Mesenchymal stem cell (in vitro differentiated cells and primary cell): ENCODE measurements at regions not wholly inside any gene's neighbourhood (a gene's known extent, or its start where the extent isn't known, plus 50 kb on each side); places are given as distances from the start of the nearest gene placed in this dataset.

ENCODE experiments used
- DNase-seq: peaks from one replicate; pipeline ENCODE4 v3.0.0-alpha.2; 2013
- H2AFZ ChIP-seq: one replicate; pipeline ENCODE4 v1.6.1; 2013; ENCODE audit warnings: low read depth, mild to moderate bottlenecking, control low read depth, inconsistent platforms, low read length, moderate library complexity
- H2AK5ac ChIP-seq: 2 replicates; pipeline ENCODE4 v1.6.1; 2013; ENCODE audit warnings: low read length, moderate library complexity, mild to moderate bottlenecking, inconsistent platforms; ENCODE audit not compliant: severe bottlenecking
- H2BK120ac ChIP-seq: one replicate; pipeline ENCODE4 v1.6.1; 2013; ENCODE audit warnings: low read depth, mild to moderate bottlenecking, inconsistent platforms, low read length, moderate library complexity
- H2BK12ac ChIP-seq, 2 experiments: one replicate each; pipeline ENCODE4 v1.6.1; 2013; ENCODE audit warnings: inconsistent platforms in 2 of 2, low read length in 2 of 2, mild to moderate bottlenecking in 2 of 2, moderate library complexity in 2 of 2, control low read depth in 1 of 2
- H2BK15ac ChIP-seq: one replicate; pipeline ENCODE4 v1.6.1; 2013; ENCODE audit warnings: mild to moderate bottlenecking, low read depth, inconsistent platforms; ENCODE audit not compliant: poor library complexity, severe bottlenecking
- H2BK5ac ChIP-seq: 2 replicates; pipeline ENCODE4 v1.6.1; 2013; ENCODE audit warnings: low read depth, mild to moderate bottlenecking, low read length, control low read depth, inconsistent platforms; ENCODE audit not compliant: poor library complexity, severe bottlenecking
- H3K14ac ChIP-seq, 2 experiments: one replicate each; pipeline ENCODE4 v1.6.1; 2013; ENCODE audit warnings: inconsistent platforms in 2 of 2, low read length in 2 of 2, control low read depth in 1 of 2, mild to moderate bottlenecking in 1 of 2, moderate library complexity in 1 of 2
- H3K18ac ChIP-seq, 2 experiments: one replicate each; pipeline ENCODE4 v1.6.1; 2013; ENCODE audit warnings: inconsistent platforms in 2 of 2, low read length in 2 of 2, control low read depth in 1 of 2, low read depth in 1 of 2, mild to moderate bottlenecking in 1 of 2
- H3K23ac ChIP-seq, 2 experiments: one replicate each; pipeline ENCODE4 v1.6.1; 2013; ENCODE audit warnings: inconsistent platforms in 2 of 2, low read length in 2 of 2, mild to moderate bottlenecking in 2 of 2, moderate library complexity in 2 of 2, control low read depth in 1 of 2
- H3K27ac ChIP-seq: 2 replicates; pipeline ENCODE4 v1.5.1; 2013; ENCODE audit warnings: mild to moderate bottlenecking, moderate library complexity, low read length, control low read depth, inconsistent platforms; ENCODE audit not compliant: poor library complexity, severe bottlenecking
- H3K27me3 ChIP-seq, 2 experiments: 2 replicates each; pipeline versions ENCODE4 v1.6.1 to v1.7.0; 2013; ENCODE audit warnings: low read length in 2 of 2, mild to moderate bottlenecking in 2 of 2, moderate library complexity in 2 of 2, control low read depth in 1 of 2, inconsistent platforms in 1 of 2; ENCODE audit not compliant: control insufficient read depth in 1 of 2, insufficient read depth in 1 of 2
- H3K36me3 ChIP-seq, 2 experiments: 2 replicates each; pipeline versions ENCODE4 v1.6.1 to v1.7.0; 2013; ENCODE audit warnings: low read length in 2 of 2, control low read depth in 1 of 2, inconsistent platforms in 1 of 2, low read depth in 1 of 2, mild to moderate bottlenecking in 1 of 2; ENCODE audit not compliant: insufficient read depth in 2 of 2, control insufficient read depth in 1 of 2
- H3K4ac ChIP-seq, 2 experiments: one replicate each; pipeline ENCODE4 v1.6.1; 2013; ENCODE audit warnings: inconsistent platforms in 2 of 2, low read length in 2 of 2, mild to moderate bottlenecking in 2 of 2, moderate library complexity in 2 of 2, control low read depth in 1 of 2, low read depth in 1 of 2
- H3K4me1 ChIP-seq: 2 replicates; pipeline ENCODE4 v1.6.1; 2013; ENCODE audit warnings: low read depth, low read length, control low read depth; ENCODE audit not compliant: control insufficient read depth, insufficient read depth
- H3K4me2 ChIP-seq: 2 replicates; pipeline ENCODE4 v1.6.1; 2013; ENCODE audit warnings: low read length, mild to moderate bottlenecking, inconsistent platforms; ENCODE audit not compliant: poor library complexity, severe bottlenecking
- H3K4me3 ChIP-seq, 2 experiments: 2 replicates each; pipeline versions ENCODE4 v1.5.1 to v1.7.0; 2013; ENCODE audit warnings: low read length in 2 of 2, mild to moderate bottlenecking in 2 of 2, control low read depth in 1 of 2, low read depth in 1 of 2; ENCODE audit not compliant: insufficient read depth in 1 of 2
- H3K79me1 ChIP-seq: replicated peaks from 2 replicates; pipeline ENCODE4 v1.6.1; 2013; ENCODE audit warnings: mild to moderate bottlenecking, control low read depth, low read length, inconsistent platforms; ENCODE audit not compliant: poor library complexity, severe bottlenecking
- H3K9ac ChIP-seq: 2 replicates; pipeline ENCODE4 v1.7.0; 2013; ENCODE audit warnings: mild to moderate bottlenecking, low read length, moderate library complexity
- H3K9me3 ChIP-seq: 2 replicates; pipeline ENCODE4 v1.7.0; 2013; ENCODE audit warnings: mild to moderate bottlenecking, low read length; ENCODE audit not compliant: control insufficient read depth
- H4K8ac ChIP-seq: one replicate; pipeline ENCODE4 v1.6.1; 2013; ENCODE audit warnings: inconsistent platforms, mild to moderate bottlenecking, low read length, moderate library complexity
- H4K91ac ChIP-seq: one replicate; pipeline ENCODE4 v1.6.1; 2013; ENCODE audit warnings: mild to moderate bottlenecking, low read length, inconsistent platforms
- WGBS: methylation state at CpG from one replicate; pipeline ENCODE4 v1.1.7; 2013; ENCODE audit warnings: mixed read lengths; 5-methylcytosine and 5-hydroxymethylcytosine counted together

DNA sequence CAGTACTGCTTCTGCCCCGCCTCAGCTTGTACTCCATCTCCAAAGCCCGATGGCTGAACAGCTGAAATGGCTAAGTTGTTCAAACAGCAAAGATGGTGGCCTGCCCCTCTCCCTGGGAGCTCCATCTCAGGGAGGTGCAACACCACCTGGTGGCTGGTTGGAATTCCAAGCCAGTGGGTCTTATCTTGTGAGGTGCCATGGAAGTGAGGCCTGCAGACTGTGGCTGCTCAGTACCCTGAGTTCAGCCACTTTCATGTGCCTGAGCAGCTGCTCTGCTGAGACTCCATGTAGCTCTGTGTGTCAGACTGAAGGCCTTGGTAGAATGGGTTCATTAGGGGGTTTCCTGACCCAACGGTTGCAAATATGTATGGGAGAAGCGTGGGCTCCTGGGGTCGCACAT, 67.3 kb upstream of the SPRY2 start:
- no peak overlapping the region for H2BK5ac ChIP-seq

DNA sequence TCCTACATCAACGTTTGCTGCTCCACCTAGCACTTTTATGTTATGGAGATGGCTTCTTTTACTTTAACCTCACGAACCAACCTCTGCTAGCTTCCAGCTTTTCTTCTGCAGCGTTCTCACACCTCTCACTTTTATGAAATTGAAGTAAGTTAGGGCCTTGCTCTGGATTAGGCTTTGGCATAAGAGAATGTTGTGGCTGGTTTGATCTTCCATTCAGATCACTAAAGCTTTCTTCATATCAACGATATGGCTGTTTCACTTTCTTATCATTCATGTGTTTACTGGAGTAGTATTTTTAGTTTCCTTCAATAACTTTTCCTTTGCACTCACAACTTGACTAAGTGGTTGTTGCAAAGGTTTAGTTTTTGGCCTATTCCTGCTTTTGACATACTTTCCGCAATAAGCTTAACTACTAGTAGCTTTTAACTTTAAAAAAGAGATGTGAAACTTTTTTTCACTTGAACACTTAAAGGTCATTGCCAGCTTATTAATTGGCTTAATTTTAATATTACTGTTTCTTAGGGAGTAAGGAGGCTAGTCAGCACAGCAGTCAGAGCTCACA, 60.0 kb upstream of the SPRY2 start:
- H2BK5ac ChIP-seq, result no peak overlapping the region
- no peak overlapping the region for H2BK12ac ChIP-seq
- DNase-seq, result no peak
- H2BK15ac ChIP-seq, result no peak overlapping the region
- no peak overlapping the region for H2BK120ac ChIP-seq
- H4K8ac ChIP-seq, result no peak overlapping the region
- peaks cover 21% of the 10 kb centered on the region for H3K9me3 ChIP-seq
- no peaks in the 10 kb centered on the region for H3K79me1 ChIP-seq
- H3K36me3 ChIP-seq, result no peaks in the 10 kb centered on the region
- no peak overlapping the region for H2AK5ac ChIP-seq
- no peak overlapping the region for H3K14ac ChIP-seq
- H3K23ac ChIP-seq, result no peak overlapping the region
- H3K27me3 ChIP-seq, result no peaks in the 10 kb centered on the region
- WGBS, result 87% methylated on average over 1 of the region's 5 CpGs
- H3K18ac ChIP-seq, result no peak overlapping the region
- no peaks in the 10 kb centered on the region for H3K4me1 ChIP-seq
- H3K4me2 ChIP-seq, result no peak overlapping the region
- no peak overlapping the region for H4K91ac ChIP-seq
- H3K27ac ChIP-seq, result no peak overlapping the region
- H3K9ac ChIP-seq, result no peak overlapping the region
- H2AFZ ChIP-seq, result no peak overlapping the region
- H3K4ac ChIP-seq, result no peak overlapping the region
- H3K4me3 ChIP-seq, result no peak overlapping the region

More for the DNA sequence above, 67.3 kb upstream of the SPRY2 start:
- Histone ChIP-seq H3K9ac (no peak overlapping the region), H3K27ac (no peak overlapping the region), H3K79me1 (no peaks in the 10 kb centered on the region), H3K4ac (no peak overlapping the region), H4K8ac (no peak overlapping the region), H3K4me1 (no peaks in the 10 kb centered on the region), H2BK12ac (no peak overlapping the region), H3K23ac (no peak overlapping the region), H2BK15ac (no peak overlapping the region), H2BK120ac (no peak overlapping the region), H4K91ac (no peak overlapping the region), H3K14ac (peak overlapping the region in 1 of 2 experiments; percentile 88), H3K27me3 (no peaks in the 10 kb centered on the region), H3K18ac (no peak overlapping the region), H3K36me3 (no peaks in the 10 kb centered on the region), H3K9me3 (peaks cover 27% of the 10 kb centered on the region), H3K4me3 (no peak overlapping the region), H2AFZ (no peak overlapping the region), H3K4me2 (no peak overlapping the region), H2AK5ac (no peak overlapping the region)
- no peak for DNase-seq
- WGBS, result 97% methylated on average over 5 of the region's 5 CpGs

DNA sequence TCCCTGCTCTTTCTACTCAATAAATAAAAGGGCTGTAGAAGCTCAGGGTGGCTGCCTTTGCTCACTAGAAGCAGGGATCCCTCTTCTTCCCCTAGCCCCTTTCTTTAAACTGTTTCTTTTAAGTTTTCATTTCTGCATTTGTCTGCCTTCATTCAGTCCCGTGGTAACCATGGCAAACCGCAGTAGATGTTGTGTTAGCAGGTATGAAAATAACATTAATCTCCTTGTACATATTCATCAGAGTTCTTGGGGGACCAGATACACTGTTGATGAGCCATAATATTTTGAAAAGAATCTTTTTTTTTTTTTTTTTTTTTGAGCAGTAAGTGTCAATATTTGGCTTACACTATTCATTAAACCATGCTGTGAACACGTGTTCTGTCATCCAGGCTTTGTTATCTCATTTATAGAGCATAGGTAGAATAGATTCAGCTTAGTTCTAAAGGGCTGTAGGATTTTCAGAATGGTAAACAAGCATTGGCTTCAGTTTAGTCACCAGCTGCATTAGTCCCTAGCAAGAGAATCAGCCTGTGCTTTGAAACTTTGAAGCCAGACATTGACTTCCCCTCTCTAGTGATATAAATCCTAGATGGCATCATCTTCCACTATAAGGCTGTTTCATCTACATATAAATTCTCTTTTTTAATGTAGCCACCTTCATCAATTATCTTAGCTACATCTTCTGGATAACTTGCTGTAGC, 59.4 kb upstream of the SPRY2 start:
- H3K36me3 ChIP-seq, result no peaks in the 10 kb centered on the region
- H3K18ac ChIP-seq, result no peak overlapping the region
- no peak overlapping the region for H3K4me2 ChIP-seq
- no peak overlapping the region for H2AFZ ChIP-seq
- no peak overlapping the region for H3K4me3 ChIP-seq
- no peak overlapping the region for H3K27ac ChIP-seq
- H2BK12ac ChIP-seq, result no peak overlapping the region
- no peak for DNase-seq
- H2BK120ac ChIP-seq, result no peak overlapping the region
- peaks cover 18% of the 10 kb centered on the region for H3K9me3 ChIP-seq
- no peaks in the 10 kb centered on the region for H3K27me3 ChIP-seq
- H2BK5ac ChIP-seq, result no peak overlapping the region
- H3K14ac ChIP-seq, result no peak overlapping the region
- no peak overlapping the region for H2BK15ac ChIP-seq
- WGBS, result no CpG with 5 or more reads among the region's 3 CpGs
- H3K23ac ChIP-seq, result no peak overlapping the region
- no peak overlapping the region for H4K8ac ChIP-seq
- no peaks in the 10 kb centered on the region for H3K79me1 ChIP-seq
- no peak overlapping the region for H4K91ac ChIP-seq
- H3K4me1 ChIP-seq, result no peaks in the 10 kb centered on the region
- no peak overlapping the region for H3K4ac ChIP-seq
- no peak overlapping the region for H2AK5ac ChIP-seq
- H3K9ac ChIP-seq, result no peak overlapping the region

DNA sequence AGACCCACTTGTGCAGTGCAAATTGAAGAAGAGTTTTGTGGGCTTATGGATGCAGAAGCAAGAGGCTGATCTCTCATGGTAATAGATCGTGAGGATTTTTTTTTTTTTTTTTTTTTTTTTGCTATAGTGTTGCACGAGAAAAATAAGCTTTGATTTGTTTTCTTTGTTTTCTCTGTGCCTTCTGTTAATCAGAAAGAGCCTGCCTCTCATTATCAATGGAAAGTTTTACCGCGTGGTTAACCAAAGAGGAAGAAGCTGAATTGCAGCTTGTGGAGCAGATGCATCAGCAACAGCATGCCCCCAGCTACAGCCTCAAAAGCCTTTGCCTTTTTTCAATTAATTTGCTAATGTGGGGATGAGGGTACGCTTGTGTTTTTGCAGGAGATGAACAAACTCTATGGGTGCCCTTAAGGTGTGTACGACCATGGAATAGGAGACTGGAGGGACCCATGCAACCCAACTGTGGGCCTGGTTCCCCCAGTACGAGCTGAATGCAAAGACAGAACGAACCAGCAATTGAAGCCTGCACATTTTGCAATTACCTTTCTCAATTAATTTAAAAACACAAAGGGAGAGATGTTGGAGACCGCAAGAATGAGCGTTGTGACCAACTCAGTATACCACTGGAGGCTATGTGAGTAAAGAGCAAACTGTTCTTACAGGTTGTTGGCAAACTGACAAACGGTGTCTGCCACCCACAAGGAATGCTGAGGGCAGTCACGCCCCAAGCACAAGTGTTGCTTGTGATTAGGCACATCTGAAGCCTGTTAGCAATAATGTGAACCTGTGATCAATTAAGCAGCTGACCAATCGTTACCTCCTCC, 58.6 kb upstream of the SPRY2 start:
- no peak overlapping the region for H2AFZ ChIP-seq
- no peak overlapping the region for H4K8ac ChIP-seq
- no peak overlapping the region for H4K91ac ChIP-seq
- 93% methylated on average over 12 of the region's 13 CpGs for WGBS
- no peak overlapping the region for H3K4me2 ChIP-seq
- no peak overlapping the region for H2BK15ac ChIP-seq
- H3K9ac ChIP-seq, result no peak overlapping the region
- H3K4ac ChIP-seq, result no peak overlapping the region
- H3K18ac ChIP-seq, result no peak overlapping the region
- peaks cover 17% of the 10 kb centered on the region for H3K9me3 ChIP-seq
- H3K14ac ChIP-seq, result no peak overlapping the region
- no peak overlapping the region for H3K27ac ChIP-seq
- no peaks in the 10 kb centered on the region for H3K27me3 ChIP-seq
- H3K36me3 ChIP-seq, result no peaks in the 10 kb centered on the region
- no peak overlapping the region for H2BK5ac ChIP-seq
- H3K4me1 ChIP-seq, result no peaks in the 10 kb centered on the region
- no peak overlapping the region for H3K4me3 ChIP-seq
- H2BK120ac ChIP-seq, result no peak overlapping the region
- no peak overlapping the region for H2BK12ac ChIP-seq
- H2AK5ac ChIP-seq, result no peak overlapping the region
- H3K23ac ChIP-seq, result no peak overlapping the region
- no peak for DNase-seq
- no peaks in the 10 kb centered on the region for H3K79me1 ChIP-seq
